Hindlimb muscle (tissue), 1 donor: ENCODE measurements at regions not wholly inside any gene's neighbourhood (a gene's known extent, or its start where the extent isn't known, plus 50 kb on each side); places are given as distances from the start of the nearest gene placed in this dataset.

Source experiments
- DNase-seq: peaks from one replicate; pipeline ENCODE4 v3.0.0-alpha.2; 2013

DNA sequence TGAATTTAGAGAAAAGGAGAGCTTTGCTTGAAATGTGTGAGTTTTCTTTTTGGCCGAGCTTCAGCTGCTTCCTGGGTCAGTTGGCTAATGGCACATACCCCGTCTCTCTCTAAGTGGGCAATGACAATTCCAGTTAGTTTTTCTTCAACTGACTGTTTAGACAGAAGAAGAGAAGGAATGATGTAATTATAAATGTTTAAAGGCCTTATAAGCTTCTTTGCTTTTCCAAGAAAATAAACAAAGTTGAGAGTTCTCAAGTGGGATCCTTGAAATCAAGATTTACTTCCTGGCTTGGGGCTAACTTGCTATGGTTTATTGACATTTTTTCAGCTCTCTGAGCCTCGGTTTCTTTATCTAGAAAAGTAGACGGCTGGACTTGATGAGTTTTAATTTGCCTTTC lies 794.9 kb upstream of the ACVR2A start:
- peak; percentile 15 for DNase-seq

GRCh38 chr2:147046473-147046872 lies 798.4 kb upstream of the ACVR2A start:
- DNase-seq: no peak

GRCh38 chr2:147045113-147045512 lies 799.7 kb upstream of the ACVR2A start:
- DNase-seq: peak; percentile 42

DNA sequence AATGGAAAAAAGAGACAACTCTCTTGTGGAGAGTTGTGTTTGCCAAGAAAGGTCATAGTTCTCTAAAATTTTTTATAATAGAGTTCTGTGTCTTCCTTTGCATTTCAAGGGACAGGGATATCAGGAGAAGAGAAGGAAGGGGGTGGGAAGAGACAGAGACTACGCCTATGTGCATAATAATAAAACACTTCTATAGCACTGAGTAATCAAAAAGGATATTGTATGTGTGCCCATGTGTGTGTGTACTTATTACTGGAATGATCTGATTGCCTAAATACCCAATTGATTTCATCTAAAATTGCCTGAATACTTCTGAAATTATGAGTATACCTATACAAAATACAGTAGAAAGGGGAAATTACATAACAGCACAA lies 803.7 kb upstream of the ACVR2A start:
- DNase-seq: no peak

GRCh38 chr2:147040298-147041120 lies 804.3 kb upstream of the ACVR2A start:
- no peak for DNase-seq

- DNase-seq: no peak
Observed at GRCh38 chr2:147037048-147037447, 807.8 kb upstream of the ACVR2A start.

GRCh38 chr2:147033044-147033443 lies 811.8 kb upstream of the ACVR2A start:
- no peak for DNase-seq

DNA sequence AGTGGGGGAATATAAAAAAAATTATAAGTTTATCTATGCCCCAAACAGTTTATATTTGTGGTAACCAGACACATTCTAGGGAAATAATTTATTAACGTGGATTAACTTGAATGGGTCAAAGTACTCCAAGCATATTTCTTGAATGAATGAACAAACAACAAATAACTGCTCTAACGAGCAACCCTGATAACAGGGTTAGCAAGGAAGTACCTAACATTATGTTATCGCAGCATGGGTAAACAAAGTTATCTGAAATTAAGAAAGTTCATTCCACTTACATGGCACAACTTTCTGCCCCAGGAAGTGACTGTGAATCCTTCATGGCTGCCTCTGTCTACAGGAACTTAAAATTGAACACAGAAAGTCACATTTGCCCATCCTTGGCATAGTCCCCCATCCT lies 812.9 kb upstream of the ACVR2A start:
- no peak for DNase-seq

GRCh38 chr2:147030966-147031720 lies 813.7 kb upstream of the ACVR2A start:
- DNase-seq: no peak

DNA sequence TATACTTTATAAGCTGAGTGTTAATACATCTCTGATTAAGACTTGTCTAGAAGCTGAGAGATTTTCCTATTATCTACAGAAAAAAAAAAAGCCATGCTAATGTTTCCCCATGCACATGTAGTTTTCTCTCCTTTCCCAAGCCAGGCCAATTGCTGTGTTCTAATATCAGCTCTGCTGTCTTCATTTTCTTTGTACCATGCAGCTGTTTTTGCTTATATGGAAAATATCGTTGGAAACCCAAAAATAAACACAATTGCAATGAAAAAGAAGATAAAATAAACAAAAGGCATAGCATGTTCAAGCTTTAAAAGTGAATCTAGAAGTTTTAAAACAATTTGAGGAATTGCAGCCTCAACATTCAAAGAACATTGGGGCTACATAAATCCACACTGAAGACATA lies 817.4 kb upstream of the ACVR2A start:
- no peak for DNase-seq

DNA sequence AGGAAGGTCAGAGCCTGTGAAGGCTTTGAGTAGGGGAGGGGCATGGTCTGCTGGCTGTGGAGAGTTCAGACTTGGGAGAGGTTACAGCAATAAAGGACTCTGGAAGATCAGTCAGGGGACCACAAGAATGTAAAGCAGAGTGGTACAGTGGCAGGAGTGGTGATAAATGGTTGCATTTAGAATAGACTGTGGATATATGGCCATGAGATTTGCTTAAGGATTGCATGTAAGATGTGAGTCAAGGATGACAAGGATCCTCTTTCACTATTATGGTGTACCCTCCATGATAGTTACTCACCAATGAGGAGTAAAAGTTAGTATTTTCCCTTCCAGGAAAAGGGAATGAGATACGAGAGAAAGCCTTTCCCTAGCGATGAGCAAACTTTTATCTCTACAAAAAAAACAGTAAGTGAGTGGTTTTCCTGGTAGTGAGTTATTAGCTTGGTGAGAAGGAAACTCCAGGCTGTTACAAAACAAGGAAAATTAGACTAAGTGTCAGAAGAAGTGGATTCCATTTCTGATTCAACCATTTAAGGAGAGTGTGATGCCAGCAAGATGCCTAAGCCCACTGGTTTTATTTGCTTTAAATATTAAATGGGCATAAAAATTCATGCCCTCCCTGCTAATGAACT lies 818.0 kb upstream of the ACVR2A start:
- no peak for DNase-seq

DNA sequence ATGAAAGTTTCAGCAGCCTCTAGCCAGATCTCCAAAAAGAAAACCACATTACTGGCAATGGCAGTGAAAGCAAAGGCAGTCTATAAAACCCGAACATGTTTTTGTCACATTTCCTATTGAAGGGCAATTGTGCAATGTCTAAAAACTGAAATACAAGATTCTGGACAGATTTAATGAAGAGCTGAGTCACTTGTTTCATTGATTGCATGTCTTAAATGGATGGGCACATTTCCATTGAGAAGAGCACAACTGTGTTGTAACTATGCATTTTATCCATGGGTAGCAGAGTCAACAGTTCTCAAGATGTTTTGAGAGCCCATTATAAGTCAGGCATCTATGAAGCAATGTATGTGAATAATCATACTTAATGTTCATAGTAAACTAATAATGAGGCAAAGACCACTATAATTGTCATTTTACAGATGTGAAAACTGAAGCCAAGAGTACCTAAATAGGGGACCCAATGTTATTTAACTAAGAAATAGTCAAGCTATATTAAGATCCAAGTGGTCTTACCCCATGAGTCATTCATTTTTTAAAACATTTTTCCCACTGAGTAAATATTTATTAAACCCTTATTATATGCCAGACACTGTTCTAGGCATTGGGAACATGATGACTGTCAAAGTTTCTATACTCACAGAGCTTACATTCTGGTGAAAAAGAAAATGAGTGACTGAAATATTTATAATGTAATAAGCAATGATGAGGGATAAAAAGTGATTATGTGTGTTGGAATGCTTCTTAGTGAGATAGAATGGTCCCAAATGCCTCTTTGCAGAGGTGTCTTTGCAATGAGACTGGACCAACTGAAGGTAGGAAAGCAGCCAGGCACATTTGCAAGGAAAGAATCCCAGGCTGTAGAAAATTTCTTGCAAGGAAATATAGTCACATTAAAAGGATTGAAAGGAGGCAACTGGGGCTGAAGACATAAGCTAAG lies 818.9 kb upstream of the ACVR2A start:
- DNase-seq: no peak

DNA sequence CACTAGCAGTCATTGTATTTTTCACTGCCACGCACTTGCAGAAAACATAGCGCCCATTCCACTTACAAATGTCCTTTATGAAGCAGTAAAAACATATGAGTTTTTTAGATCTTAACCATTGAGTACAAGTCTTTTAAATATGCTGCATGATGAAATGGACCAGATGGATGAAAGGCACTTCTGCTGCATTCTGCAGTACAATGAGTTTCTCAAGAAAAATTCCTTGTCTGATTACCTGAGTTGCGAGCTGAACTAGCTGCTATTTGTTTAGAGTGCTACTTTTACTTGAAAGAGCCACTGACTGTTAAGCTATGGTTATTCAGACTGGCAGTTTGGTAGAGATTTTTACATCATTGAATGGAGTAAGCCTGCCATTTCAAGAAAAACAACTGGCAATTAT lies 825.5 kb upstream of the ACVR2A start:
- no peak for DNase-seq

- no peak for DNase-seq
Observed at GRCh38 chr2:147017951-147018645, 826.7 kb upstream of the ACVR2A start.

DNA sequence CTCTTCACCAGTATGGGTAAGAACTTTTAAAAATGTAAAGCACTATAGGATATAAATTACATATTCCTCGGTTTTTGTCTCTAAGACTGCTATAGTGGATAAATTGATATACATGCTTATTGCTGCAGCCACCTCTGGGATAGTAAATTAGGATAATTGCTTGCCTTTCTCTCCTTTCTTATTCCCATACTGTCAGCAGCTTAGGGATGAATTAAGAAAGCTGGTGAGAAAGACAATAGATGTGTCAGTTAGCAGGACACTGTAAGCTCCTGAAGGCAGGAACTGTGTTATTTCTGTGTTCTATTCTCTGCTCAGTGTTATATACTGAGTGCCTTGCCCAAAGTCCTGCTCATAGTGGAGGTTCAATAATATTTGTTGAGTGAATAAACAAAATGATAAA lies 828.6 kb upstream of the ACVR2A start:
- DNase-seq: no peak

DNA sequence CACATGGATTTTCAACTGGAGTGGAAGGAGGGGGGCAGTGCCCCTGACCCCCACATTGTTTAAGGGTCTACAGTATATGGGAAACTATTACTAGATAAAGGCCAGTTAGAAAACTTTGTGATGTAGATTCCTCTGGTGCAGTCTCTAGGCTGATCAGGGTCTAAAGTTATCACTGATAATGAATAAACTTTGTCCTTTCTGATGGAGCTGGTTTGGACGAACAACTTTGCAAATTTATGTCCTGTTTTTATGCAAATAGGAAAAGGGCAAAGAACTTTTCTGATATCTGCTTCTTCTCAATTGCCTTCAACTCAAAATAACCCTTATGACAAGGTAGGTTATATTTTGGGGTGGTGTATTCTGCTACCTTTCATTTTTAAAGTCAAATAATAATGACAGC lies 829.2 kb upstream of the ACVR2A start:
- no peak for DNase-seq

DNA sequence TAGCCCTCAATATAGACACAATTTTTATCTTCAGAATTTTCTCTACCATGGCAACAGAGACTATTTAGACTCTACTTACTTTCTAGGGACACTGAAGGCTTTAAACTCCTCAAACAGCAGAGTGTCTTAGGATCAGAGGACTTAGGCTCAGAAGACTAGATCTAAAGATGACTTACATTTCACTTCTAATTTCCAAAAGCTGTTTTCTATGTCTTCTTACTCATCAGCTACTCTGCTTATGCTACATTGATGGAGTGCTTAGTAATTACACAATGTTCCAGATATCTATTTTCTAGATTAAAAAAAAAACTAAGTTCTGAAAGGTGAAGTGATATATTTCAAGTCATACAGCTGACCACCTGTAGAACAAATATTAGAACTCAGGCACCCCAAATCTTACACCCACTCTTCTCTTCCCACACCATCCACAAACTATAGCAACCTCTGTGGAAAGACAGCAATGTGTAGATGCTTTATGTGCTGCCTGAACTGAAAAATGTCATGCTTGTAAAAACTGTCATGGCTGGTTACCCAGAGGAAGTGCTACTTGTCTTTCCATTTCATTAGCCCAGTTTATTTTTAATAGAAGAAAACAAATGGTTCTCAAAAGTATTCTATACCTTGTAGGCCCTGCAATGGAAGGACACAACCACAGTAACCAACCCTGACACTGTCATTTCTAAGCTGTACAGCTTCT lies 831.0 kb upstream of the ACVR2A start:
- DNase-seq: no peak

GRCh38 chr2:147008481-147008880 lies 836.3 kb upstream of the ACVR2A start:
- DNase-seq: no peak

GRCh38 chr2:147006736-147007141 lies 838.1 kb upstream of the ACVR2A start:
- peak; percentile 32 for DNase-seq

- DNase-seq: no peak
Observed at GRCh38 chr2:147003081-147003480, 841.7 kb upstream of the ACVR2A start.

- no peak for DNase-seq
Observed at GRCh38 chr2:147002256-147002655, 842.6 kb upstream of the ACVR2A start.
